Muscle of back (tissue), 3 donors: ENCODE measurements at regions not wholly inside any gene's neighbourhood (a gene's known extent, or its start where the extent isn't known, plus 50 kb on each side); places are given as distances from the start of the nearest gene placed in this dataset.
"Not testable (repeated sequence)": the region's sequence is repeated elsewhere in the genome, so short reads cannot be mapped to it uniquely, and the experiment has no call there.

Experiments used
- DNase-seq, 3 donors: peaks; one replicate each; pipeline versions ENCODE4 v3.0.0 to v3.0.0-alpha.2; 2013

DNA sequence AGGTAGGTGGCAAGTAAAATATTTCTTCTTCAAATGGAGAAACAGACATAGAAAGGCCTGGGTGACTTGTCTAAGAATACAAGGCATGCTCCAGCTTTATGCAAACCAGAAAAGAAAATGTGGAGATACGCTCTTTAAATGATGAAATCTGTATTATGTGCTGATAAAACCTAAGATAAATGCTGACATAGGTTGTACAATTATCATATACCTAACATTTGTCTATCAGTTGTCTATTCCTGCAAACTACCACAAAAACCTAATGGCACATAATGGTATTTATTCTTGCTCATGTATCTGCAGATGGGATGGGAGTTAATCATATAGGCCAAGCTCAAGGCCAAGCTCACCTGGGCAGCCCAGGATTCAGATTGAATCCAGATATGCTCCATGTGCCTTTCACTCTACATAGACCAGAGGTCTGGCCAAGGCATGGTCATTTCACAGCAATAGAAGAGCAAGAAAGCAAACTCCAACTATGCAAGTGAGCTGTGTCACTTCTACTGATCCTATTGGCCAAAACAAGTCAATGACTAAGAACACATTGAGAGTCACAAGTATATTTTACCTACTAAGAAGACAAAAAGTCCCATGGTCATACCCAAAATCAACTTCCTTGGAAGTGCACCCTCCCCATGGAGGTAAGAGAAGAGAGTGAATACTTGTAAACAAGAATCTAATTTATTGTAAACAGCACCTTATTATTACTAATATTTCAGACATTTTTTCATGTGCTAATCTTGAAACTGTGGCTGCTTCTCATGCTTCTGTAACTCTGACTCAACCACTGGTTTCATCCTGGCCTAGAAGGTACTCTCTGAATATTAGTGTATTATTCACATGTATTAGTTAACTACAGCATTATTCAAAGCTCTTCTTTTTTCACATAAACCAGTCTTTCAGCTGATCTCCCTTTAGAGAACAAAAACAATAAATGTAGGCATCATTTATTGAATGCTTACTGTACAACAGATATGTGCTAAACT is 270.7 kb upstream of the SOX9 start:
- DNase-seq = no peak

DNA sequence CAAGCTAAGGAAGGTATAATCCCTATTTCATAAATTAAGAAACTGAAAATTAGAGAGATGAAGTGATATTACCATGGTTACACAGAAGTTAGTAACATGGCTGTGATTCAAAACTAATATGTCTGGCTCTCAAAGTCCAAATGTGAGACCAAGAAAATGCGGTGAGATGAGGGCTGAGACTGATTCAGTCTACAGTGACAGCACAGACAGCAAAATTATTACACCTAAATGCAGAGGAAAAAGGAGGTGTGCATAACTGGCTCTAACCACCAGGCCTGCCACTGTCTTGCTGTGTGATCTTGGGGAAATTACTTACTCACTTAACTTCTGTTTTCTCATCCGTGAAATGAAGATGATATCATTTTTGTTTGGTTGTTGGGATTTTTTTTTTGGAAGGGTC is 270.0 kb upstream of the SOX9 start:
- no peak for DNase-seq

DNA sequence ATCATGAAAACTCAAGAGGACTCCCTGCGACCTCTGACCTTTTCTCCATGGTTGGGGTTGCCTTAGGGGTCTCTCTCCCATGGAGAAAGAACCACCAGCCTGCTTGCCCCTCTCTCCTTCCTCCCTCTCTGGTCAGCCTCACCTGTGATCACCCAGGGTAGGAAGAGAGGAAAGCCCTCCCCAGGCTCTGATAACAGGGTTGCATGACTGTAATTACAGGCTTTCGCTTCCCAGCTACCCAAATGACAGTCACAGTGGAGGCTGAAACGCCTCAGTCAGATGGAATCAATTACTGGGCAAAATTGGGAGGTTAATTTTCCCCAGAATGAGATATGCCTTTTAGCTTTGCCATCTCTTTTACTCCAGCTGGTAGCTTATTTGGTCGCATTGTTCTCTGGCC is 265.8 kb upstream of the SOX9 start:
- no peak for DNase-seq

DNA sequence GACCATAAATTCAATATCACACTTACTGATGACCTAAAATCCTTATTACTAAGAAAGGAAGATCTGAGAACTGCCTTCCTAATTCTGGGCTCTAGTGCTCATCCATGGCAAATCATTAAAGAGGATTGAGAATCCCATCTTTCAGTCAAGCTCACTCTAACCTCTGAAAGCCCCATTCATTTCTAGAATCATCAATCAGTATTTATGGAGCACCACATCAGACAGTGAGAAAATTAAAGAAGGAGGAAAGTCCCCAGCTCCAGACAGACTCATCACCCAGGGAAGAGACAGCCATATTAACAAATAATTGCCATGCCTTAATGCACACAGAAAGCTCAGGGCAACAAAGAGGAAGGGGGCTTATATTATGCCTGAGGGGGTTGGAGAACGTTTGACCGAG is 256.1 kb upstream of the SOX9 start:
- no peak for DNase-seq

DNA sequence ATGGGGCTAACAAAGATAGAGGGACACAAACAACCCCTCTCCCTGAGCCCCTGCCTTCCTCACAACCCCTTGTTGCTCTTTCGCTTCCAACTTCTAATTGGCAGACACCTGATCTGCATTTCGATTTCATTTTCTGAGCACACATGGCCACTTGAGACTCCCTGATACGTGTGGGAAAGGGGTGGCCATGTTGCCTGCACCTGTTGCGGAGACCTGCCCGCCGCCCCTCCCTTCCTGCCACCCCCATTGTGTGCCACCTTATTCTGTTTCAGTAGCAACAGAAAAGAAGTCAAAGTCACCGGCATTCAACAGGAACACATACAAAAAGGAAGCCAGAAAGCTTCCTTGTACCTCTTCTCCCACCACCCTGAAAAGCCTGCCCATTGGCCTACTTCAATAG is 254.7 kb upstream of the SOX9 start:
- no peak for DNase-seq

DNA sequence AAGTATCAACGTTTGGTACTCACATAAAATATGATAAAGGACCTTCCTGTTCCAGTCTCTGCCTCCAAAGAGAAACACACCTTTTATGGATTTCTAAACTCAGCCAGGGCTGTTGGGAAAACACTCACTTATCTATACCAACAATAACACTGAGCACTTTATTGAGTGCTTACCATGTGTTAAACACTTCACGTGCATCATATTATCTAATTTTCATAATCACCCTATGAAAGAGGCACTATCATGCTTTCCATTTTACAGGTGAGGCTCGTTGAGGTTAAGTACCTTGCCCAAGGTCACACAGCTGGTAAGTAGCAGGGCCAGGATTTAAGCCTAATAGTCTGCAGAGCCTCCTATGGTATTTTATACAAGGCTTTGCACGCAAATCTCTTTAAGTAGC is 251.5 kb upstream of the SOX9 start:
- no peak for DNase-seq

DNA sequence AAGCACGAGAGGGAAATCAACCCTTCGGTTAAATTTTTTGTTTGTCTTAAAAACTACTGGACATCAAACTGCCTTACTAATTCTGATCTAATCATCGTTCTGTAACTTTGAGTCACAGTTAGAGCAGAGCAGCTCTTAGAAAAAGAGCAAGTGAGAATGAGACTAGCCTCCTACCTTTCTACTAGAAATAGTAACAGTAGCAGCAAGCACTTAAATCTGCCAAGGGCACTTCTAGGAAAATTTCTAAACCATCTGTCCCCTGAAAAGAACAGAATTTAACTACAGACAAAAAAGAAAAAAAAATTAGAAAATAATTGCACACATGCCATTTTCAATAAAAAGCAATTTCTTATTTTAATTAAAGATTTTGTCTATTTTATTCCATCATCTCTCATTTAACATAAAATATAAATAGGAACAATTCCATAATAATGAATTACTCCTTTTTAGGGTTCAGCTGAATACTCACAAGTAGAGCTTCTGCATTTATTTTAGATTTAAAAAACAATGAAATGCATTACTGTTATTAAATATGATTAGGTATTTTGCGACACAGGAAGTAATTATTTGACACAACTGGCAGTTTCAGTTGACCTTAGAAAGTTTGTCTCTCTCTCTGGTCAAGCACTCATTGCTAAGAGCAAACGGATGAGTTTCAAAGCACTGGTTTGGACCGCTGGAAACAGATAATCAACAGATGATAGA is 250.8 kb upstream of the SOX9 start:
- DNase-seq = no peak

DNA sequence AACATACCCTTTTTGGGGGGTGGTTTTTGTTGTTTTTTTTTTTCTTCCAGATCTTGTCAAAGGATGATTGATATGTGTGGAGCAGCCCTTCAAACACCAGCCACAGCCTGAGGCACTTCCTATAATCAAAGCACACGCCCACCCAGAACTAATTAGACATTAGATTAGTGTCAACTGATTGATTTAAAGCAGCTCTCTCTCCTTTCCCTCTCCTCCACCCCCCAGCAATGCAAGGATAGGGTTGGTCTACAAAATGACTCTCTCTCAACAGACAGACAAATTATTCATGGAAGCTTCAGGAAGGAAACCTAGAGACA is 250.3 kb upstream of the SOX9 start:
- peak in 1 of 3 donors; percentile 11 for DNase-seq

DNA sequence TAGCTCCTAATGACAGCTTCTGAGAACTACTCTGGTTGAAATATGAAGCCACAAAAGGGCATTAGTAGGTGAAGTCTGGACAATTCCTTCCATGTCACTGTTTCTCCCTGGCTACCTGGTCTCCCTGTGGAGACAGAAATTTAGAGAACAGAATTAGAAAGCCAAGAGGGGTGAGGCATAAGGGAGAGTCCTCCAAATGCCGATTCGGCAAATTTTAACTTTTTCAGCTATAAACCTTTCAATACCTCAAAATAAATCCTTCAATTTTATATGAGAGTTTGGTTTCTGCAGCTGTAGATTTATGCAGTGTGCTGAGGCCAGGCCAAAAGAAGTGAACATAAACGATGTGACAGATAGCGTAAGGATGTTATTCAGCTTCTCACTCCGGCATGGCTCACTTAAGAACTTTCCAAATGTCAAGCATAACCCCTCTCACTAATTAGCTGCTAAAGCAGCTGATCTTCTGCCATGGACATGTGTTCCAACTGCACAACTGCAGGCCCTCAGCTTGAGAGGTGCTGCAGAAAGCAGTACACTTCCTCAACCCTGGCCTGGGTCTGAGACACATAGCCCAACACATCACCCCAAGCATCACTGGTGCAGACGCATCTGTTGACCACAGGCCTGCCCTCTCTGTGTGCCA is 247.9 kb upstream of the SOX9 start:
- peak in 2 of 3 donors; percentile 17 to 69 for DNase-seq

DNA sequence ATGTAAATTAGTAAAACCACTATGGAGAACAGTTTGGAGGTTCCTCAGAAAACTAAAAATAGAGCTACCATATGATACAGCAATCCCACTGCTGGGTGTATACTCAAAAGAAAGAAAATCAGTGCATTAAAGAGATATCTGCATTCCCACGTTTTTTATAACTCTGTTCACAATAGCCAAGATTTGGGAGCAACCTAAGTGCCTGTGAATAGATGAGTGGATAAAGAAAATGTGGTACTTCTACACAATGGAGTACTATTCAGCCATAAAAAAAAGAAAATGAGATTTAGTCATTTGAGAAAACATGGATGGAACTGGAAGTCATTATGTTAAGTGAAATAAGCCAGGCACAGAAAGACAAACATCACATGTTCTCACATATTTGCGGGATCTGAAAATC is 246.0 kb upstream of the SOX9 start:
- not testable (repeated sequence) for DNase-seq

DNA sequence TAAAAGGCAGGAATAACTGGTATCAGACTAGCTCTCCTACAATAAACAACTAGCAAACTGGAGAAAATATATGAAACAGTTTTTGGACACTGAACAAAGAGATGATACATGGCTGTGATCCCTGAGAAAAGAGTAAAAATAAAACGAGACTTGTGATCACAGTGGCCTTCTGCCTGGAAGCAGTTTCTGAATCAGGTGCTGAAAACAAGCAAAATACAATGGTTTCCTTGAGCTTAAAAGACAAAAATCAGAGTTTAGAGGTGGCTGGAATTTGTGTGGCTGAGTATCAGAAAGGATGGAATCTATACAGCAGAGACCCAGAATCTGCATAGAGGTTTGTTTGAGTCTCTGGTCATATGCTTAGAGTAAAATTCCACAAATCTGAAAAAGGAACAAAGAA is 242.5 kb upstream of the SOX9 start:
- no peak for DNase-seq

DNA sequence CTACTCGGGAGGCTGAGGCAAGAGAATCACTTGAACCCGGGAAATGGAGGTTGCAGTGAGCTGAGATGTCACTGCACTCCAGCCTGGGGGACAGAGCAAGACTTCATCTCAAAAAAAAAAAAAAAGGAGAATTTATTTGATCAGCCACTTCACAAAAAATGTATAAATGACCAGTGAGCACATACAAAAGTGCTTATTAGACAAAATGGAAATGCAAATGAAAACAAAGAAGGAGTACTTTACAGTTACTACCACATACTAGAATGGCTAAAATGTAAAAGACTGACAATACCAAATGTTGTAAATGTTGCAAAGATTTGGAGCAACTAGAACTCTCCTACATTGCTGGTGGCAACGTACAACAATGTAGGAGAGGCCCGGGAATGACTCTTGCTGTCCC is 241.8 kb upstream of the SOX9 start:
- DNase-seq = no peak

DNA sequence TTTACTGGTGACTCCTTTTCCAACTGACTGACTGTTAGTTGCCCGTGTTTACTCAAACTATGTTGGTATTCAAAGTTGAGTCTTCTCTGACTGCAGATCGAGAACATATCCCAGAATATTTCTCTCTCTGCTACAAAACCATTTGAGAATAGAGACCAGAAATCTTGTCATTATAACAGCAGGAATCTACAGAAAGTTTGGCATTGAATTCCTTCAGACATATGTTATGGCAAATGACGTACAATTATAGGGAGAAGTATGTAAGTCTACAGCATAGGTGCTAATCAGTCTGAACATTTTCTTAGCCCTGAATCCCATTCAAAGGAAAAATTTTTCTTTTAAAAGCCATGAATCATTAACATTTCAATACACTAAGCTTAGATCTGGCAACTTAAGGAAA is 239.8 kb upstream of the SOX9 start:
- DNase-seq = no peak

DNA sequence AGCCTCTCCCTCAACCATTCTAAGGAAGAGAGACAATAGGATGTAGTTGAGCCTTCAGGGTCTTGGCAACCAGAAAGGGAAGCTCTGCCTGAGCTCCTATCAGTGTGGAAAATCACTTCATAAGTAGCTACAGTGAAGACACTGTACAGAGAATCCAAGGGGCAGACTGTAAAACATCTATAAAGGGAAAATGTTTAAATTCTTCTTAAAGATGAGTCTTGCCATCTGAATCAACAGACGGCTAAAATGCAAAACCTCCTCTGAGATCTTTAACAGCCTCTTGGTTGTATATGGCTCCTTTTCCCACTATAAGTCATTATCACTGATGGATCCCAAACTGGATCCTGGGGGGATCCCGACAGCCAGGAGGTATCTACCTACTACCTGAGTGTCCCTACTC is 239.2 kb upstream of the SOX9 start:
- DNase-seq = no peak

DNA sequence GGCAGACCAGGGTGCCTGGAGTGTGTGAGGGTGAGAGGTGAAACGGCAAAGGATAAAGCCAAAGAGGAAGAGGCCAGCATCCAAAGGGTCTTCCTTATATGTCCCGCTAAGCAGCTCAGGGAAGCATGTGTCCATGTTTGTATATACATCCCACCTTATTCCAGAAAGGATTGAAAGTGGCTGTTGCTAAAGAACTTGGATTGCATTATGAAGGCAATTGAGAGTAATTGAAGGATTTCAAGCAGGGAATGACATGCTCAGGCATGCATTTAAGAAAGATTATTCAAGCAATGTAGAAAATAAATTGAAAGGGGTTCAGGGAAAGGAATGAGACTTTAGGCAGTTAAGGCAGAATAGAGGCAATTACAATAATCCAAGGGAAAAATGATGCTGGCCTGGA is 237.6 kb upstream of the SOX9 start:
- DNase-seq = no peak

DNA sequence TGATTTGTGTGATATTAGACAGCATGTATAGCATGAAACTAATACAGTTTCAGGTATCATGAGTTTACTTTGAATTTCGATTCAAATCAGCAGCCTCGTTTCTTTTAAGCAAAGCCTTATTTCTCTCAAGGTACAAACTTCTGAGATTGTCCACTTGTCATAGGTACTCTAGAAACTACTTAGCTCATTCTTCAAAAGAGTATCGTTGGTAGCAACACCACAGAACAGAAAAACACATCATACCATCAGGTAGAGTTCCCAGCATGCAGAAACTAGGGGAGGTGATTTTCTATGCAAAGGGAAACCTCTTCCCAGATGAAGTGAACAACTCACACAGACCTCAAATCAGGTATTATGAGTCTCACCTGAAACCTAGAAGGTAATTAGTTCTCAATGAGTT is 237.0 kb upstream of the SOX9 start:
- no peak for DNase-seq

DNA sequence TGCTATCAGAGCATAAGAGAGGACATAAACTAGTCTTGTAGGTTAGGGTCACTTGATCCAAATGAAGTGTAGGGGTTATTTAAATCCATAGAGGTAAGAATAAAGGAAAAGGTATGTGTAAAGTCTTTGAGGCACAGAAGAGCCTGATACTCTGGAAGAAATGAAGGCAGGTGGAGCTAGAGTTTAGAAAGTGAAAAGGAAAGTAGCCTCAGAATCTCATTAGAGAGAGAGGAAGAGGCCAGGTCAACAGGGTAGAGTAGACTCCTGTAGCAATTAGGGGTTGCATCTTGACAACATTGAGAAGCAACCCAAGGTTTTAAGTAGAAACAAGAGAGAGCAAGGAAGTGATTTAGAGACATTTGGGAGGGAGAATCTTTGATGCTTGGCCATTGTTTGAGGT is 235.2 kb upstream of the SOX9 start:
- no peak for DNase-seq

DNA sequence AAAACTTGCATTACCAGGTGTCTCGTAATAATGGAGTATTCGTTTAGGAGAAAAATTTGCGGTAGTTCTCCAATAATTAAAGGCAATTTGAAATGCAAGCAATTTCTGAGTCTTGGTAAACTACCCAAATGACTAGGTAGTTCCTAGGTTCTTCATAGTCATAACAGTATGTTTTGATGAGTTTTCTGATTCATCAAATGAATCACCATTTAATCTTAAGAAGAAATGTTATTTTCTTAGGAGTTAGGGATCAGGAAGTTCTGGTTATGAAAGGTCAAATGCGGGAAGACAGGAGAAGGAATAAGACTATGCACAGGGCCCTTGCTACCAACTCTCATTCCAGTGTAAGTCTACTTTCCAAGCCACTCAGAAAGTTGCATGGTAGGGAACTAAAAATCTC is 221.5 kb upstream of the SOX9 start:
- no peak for DNase-seq

DNA sequence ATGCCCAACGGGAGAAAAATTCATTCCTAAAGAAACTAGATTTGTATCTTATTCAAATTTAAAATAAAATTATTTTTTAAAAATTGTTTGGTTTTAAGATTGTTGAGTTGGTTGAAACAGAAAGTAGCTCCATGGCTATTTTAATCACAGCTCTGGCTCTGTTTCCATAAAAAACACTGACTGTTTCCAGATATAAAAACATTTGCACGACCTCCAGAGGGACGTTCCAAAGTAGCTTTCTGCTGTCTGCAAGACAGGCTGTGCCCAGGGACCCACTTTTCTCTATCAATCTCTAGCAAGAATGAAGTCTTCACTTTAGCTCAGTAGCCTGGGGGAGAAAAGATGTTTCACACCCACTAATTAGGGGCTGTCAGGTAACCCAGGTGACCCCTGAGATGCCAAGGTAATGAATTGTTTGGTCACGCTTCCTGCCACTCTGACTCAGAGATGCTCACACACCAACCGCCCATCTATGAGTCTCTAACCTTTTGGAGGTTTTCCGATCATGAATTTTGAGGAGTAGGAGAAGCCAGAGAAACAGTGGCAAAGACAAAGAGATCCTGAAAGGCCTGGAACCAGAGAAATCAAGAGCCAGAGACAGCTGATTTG is 220.1 kb upstream of the SOX9 start:
- no peak for DNase-seq

DNA sequence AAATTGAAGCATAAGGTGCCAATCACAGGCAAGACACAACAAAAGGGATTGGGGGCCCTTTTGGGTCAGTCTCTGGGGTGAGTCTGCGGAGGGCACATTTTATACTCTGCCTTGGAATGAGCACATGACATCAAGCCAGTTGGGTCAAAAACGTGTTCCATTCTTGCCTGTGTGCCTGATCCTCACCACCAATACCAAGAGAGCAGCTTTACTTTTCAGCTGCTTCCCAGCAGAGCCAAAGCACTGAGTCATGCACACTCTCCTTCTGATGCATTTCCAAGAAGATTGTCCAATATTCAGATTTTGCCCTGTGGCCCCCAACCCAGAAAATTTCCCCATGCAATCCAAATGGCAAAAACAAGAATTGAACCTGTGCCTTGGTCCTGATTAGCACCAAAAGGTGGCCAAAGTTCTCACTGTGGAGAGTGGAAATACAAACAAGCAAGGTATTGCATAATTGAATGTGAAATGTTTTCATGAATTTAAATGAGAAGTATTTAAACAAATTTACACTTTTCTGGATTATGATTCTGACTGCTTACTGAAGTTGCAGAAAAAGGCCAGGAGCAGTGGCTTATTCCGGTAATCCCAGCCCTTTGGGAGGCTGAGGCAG is 217.8 kb upstream of the SOX9 start:
- no peak for DNase-seq

DNA sequence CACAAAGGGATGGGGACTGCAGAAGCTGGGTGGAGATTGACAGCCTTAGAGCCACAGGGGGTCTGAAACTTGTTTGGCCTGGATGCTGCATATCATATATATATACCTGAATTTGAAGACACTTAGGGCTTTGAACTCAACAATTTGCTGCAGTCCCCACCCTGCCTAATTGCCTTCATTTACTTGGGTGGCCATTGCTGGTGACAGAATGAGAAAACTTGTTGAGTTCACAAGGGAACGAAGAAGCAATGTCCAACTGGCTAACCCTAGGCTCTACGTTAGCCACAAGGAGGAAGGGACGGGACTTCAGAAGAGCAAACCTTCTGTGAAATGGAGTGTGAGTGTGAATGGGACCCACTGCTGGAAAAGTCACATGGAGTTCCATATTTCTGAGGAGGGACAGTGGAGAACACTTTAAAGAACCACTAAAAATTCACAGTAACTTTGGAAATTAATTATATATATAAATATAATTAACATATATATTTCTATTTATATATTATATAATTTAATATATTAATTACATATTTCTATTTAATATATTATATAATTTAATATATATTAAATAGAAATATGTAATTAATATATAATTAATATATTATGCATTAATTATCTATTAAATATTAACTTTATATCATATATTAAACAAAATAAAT is 215.3 kb upstream of the SOX9 start:
- DNase-seq = peak in 1 of 3 donors; percentile 21

DNA sequence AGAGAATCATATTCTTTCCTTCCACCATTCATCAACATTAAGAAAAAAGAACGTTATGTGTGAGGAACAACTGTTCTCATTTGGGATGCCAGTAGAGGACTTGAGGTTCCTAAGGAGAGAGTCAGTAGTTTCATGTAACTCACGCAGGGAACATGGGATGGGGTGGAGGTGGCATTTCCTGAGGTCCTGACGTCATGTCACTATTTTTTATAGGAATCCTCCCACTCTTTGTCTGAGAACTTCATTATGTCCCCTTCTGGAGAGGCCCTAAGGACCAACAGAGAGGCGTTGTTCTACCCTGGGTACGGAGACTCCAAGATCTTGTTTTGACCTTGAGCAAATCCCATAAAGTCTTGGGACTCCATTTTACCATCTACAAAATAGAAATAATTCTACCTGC is 211.7 kb upstream of the SOX9 start:
- DNase-seq = no peak
